Thoracic aorta (tissue), 2 donors: ENCODE measurements at regions not wholly inside any gene's neighbourhood (a gene's known extent, or its start where the extent isn't known, plus 50 kb on each side); places are given as distances from the start of the nearest gene placed in this dataset.
"Not testable (repeated sequence)": the region's sequence is repeated elsewhere in the genome, so short reads cannot be mapped to it uniquely, and the experiment has no call there.

Experiments
- ATAC-seq: fragments of 150-250 bp; one replicate; pipeline ENCODE4 v1.8.0; 2017; ENCODE audit warnings: low read depth; ENCODE audit not compliant: insufficient number of reproducible peaks, low FRiP score
- DNase-seq: peaks from one replicate; pipeline ENCODE4 v3.0.0-alpha.2; 2020; ENCODE audit warnings: low spot score
- H3K27ac ChIP-seq, 2 donors: fragments of 200-600 bp; sonication (generic); 1 replicate in 1 of 2; 2 replicates in 1 of 2; pipeline ENCODE4 v1.5.1; 2016; ENCODE audit warnings: mild to moderate bottlenecking in 2 of 2, moderate library complexity in 2 of 2
- H3K27me3 ChIP-seq: fragments of 200-600 bp; sonication (generic); replicated peaks from 2 replicates; pipeline ENCODE4 v1.6.0; 2016; ENCODE audit warnings: mild to moderate bottlenecking; ENCODE audit not compliant: insufficient read depth
- H3K36me3 ChIP-seq: fragments of 200-600 bp; sonication (generic); one replicate; pipeline ENCODE4 v1.5.1; 2016
- H3K4me1 ChIP-seq, 2 donors: fragments of 200-600 bp; sonication (generic); 1 replicate in 1 of 2; 2 replicates in 1 of 2; pipeline versions ENCODE4 v1.5.1 to v1.6.0; 2016; ENCODE audit warnings: low read depth in 2 of 2, mild to moderate bottlenecking in 1 of 2; ENCODE audit not compliant: control insufficient read depth in 1 of 2
- H3K4me3 ChIP-seq: fragments of 200-600 bp; sonication (generic); 2 replicates; pipeline ENCODE4 v1.5.1; 2016; ENCODE audit warnings: mild to moderate bottlenecking
- H3K9me3 ChIP-seq: fragments of 200-600 bp; sonication (generic); 2 replicates; pipeline ENCODE4 v1.5.1; 2016
- TF ChIP-seq, protein P1 (sequence below): fragments of 200-600 bp; sonication (generic); IDR thresholded peaks from one replicate; pipeline ENCODE4 v1.5.1; 2019; ENCODE audit warnings: antibody characterized with exemption

DNA sequence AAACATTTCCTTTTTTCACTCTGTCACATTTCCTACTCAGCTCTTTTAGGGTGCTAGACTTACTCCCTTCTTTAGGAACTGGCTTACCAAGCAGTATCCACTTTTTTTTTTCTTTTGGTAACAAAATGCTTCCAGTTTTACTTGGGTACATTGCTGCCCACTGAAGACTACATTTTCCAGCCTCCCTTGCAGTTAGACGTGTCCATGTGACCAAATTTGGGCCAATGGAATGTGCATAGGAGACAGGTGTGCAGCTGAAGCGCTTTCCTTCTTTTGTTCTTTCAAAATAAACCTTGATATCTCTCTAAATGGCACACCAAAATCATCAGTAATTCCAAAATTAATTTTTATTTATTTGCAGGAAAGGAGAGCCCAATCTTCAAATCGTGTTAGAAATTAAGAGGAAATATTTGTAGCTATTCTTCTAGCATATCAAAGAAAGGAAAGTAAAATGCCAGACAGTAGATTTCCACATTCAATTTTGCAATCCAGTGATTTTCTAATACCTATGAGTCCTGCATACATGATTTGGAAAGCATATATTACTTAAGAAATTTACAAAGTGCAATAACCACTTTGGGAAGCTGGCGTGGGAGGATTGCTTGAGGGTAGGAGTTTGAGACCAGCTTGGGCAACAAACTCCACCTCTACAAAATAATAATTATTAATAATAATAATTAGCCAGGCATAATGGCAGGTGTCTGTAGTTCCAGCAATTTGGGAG, 422.0 kb upstream of the FRG2C start:
- no peaks in the 10 kb centered on the region for H3K4me1 ChIP-seq
- DNase-seq (no peak), ATAC-seq (no peak)
- no peak overlapping the region for H3K27ac ChIP-seq
- no peaks in the 10 kb centered on the region for H3K27me3 ChIP-seq
- no peaks in the 10 kb centered on the region for H3K9me3 ChIP-seq
- H3K4me3 ChIP-seq: no peak overlapping the region
- TF ChIP-seq, protein P1, sequence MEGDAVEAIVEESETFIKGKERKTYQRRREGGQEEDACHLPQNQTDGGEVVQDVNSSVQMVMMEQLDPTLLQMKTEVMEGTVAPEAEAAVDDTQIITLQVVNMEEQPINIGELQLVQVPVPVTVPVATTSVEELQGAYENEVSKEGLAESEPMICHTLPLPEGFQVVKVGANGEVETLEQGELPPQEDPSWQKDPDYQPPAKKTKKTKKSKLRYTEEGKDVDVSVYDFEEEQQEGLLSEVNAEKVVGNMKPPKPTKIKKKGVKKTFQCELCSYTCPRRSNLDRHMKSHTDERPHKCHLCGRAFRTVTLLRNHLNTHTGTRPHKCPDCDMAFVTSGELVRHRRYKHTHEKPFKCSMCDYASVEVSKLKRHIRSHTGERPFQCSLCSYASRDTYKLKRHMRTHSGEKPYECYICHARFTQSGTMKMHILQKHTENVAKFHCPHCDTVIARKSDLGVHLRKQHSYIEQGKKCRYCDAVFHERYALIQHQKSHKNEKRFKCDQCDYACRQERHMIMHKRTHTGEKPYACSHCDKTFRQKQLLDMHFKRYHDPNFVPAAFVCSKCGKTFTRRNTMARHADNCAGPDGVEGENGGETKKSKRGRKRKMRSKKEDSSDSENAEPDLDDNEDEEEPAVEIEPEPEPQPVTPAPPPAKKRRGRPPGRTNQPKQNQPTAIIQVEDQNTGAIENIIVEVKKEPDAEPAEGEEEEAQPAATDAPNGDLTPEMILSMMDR: no peak
- H3K36me3 ChIP-seq: no peaks in the 10 kb centered on the region

DNA sequence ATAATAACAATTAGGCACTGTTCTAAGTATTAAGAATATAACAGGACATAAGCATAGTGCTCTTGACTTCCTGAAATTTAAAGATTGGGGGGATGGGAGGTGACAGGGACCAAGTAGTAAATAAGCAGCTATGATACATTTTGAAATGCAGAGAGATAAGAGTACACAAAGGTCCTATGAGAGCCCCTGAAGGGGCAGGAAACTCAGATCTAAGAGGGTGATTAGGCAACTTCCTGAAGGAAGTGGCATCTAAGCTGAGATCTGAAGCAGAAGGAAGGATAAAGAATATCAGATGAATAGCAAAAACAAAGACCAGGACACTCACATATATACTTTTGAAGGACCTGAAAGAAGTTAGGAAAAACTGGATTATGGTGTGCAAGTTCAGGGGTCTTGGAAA, 415.2 kb upstream of the FRG2C start:
- no peak for ATAC-seq
- no peak overlapping the region for H3K4me3 ChIP-seq
- H3K9me3 ChIP-seq: no peaks in the 10 kb centered on the region
- no peak overlapping the region for H3K27ac ChIP-seq
- H3K27me3 ChIP-seq: no peaks in the 10 kb centered on the region
- H3K4me1 ChIP-seq: no peaks in the 10 kb centered on the region
- TF ChIP-seq, protein P1: no peak
- no peak for DNase-seq
- H3K36me3 ChIP-seq: no peaks in the 10 kb centered on the region

DNA sequence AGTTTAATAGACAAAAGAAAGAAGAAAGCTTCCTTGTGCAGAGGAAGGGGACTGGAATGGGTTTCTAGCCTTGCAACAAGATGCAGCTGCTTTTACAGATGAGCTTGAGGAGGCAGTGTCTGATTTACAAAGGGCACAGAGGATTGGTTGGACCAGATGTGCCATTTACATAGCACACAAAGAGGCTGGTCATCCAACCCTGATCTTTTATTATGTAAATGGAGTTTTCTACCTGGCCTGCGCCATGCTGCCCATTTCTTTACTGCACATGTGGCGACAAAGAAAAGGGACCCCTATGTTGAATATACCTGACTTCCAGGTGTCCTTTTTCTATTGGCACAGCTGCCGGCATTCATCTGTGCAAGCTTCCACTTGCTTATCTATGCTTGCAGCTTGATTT, 409.4 kb upstream of the FRG2C start:
- no peak overlapping the region for H3K27ac ChIP-seq
- H3K4me3 ChIP-seq: no peak overlapping the region
- H3K9me3 ChIP-seq: no peaks in the 10 kb centered on the region
- ATAC-seq: no peak
- DNase-seq: no peak
- TF ChIP-seq, protein P1: no peak
- H3K36me3 ChIP-seq: no peaks in the 10 kb centered on the region
- no peaks in the 10 kb centered on the region for H3K4me1 ChIP-seq
- no peaks in the 10 kb centered on the region for H3K27me3 ChIP-seq

DNA sequence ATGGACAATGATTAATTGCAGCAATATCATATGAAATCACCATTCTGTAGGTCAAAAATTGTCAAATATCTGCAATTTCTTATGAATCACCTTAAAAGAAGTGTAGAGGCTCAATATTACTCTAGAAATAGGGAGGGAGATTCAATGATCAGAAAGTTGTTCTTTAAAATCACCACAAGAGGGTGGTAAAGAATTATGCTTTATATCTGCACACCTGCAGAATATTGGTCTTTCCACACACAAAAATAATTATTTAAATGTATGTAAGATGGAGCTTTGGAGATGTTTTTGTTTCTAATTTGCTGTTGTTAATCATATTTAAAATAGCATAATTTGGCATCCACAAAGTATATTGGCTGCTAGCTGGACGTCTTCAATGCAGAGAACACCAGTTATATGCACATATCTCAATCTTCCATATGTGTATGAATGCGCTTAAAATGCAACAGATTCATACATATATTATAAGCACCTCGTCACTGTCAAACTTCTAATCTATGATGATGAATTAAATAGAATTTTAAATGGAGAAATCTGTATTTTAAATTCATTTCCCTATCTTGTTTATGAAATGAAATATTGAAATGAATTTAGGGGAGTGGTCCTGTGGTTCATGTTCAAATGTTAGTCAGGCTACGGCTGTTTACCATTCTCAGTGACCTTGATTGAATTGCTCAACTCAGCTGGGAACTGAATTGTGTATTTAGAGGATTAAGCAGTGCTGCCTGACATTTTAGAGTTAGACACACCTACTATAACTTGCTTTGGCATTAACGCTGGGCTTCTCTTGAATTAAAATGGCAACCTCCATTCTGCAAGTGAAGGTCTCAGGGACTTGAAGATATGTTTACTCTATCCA, 405.1 kb upstream of the FRG2C start:
- TF ChIP-seq, protein P1: peak; percentile 11

DNA sequence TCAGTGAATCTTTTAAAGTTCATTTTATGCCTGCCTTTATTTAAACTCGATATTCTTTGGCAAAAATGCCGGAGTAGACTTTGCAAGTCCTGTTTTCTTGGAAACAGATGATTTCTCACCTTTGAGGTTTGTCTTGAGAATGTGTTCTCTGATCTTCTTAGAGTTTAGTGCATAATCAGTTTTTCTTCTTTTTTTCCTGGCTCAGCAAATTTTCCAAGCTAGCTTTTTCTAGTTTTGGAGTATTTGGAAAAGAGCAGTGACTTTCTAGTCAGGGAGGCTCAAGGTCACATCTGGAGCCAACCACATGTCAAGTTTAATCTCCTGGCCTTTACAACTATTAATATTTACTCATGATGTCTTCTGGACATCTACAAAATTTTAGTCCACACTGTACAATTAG, 403.2 kb upstream of the FRG2C start:
- not testable (repeated sequence) for H3K27ac ChIP-seq, H3K4me3 ChIP-seq, DNase-seq, ATAC-seq, H3K36me3 ChIP-seq, H3K9me3 ChIP-seq, H3K4me1 ChIP-seq, H3K27me3 ChIP-seq

More for the DNA sequence above, 405.1 kb upstream of the FRG2C start:
- ATAC-seq, H3K4me1 ChIP-seq, H3K4me3 ChIP-seq, DNase-seq, H3K27me3 ChIP-seq, H3K27ac ChIP-seq, H3K36me3 ChIP-seq, H3K9me3 ChIP-seq: not testable (repeated sequence)
